Thyroid gland (tissue), 4 donors: ENCODE measurements at regions not wholly inside any gene's neighbourhood (a gene's known extent, or its start where the extent isn't known, plus 50 kb on each side); places are given as distances from the start of the nearest gene placed in this dataset.

Experiments used
- CTCF ChIP-seq, 6 experiments: fragments of 200-600 bp in 3 of 6; fragments of 450-650 bp in 3 of 6; sonication (generic) in 3 of 6; IDR thresholded peaks; one replicate each; pipeline ENCODE4 v1.5.1; 2016 to 2019; ENCODE audit warnings: antibody characterized with exemption in 6 of 6, mild to moderate bottlenecking in 2 of 6, inconsistent platforms in 1 of 6, moderate library complexity in 1 of 6
- POLR2A ChIP-seq, 2 donors: fragments of 450-650 bp; IDR thresholded peaks; one replicate each; pipeline ENCODE4 v1.6.1; 2017; ENCODE audit warnings: antibody characterized with exemption in 2 of 2, mild to moderate bottlenecking in 2 of 2, moderate library complexity in 1 of 2

GRCh38 chr2:21282515-21282898 lies 158.7 kb downstream of the TDRD15 start:
- TF ChIP-seq CTCF (IDR thresholded peaks at IDR 0.05) (no peak), POLR2A (IDR thresholded peaks at IDR 0.05) (no peak)
